ES-I3 (cell line): ENCODE measurements at regions not wholly inside any gene's neighbourhood (a gene's known extent, or its start where the extent isn't known, plus 50 kb on each side); places are given as distances from the start of the nearest gene placed in this dataset.
"Not testable (repeated sequence)": the region's sequence is repeated elsewhere in the genome, so short reads cannot be mapped to it uniquely, and the experiment has no call there.

Experiments
- H3K36me3 ChIP-seq: 2 replicates; pipeline ENCODE4 v1.6.1; 2013; ENCODE audit warnings: mild to moderate bottlenecking, low read length, control low read depth, moderate library complexity; ENCODE audit not compliant: insufficient read depth
- H3K4me1 ChIP-seq: 2 replicates; pipeline ENCODE4 v1.6.1; 2013; ENCODE audit warnings: mild to moderate bottlenecking, control low read depth, low read length; ENCODE audit not compliant: insufficient read depth
- H3K9ac ChIP-seq: 2 replicates; pipeline ENCODE4 v1.6.1; 2013; ENCODE audit warnings: low read depth, mild to moderate bottlenecking, low read length, moderate library complexity
- H3K9me3 ChIP-seq: 2 replicates; pipeline ENCODE4 v1.6.1; 2013; ENCODE audit warnings: mild to moderate bottlenecking, low read length, moderate library complexity; ENCODE audit not compliant: control insufficient read depth, insufficient read depth

GRCh38 chr6:113664909-113665308 is 192.2 kb upstream of the MARCKS start:
- Histone ChIP-seq H3K4me1 (no peaks in the 10 kb centered on the region; the same call in 1 of the 2 replicates), H3K9me3 (no peaks in the 10 kb centered on the region), H3K9ac (no peak overlapping the region), H3K36me3 (no peaks in the 10 kb centered on the region)

GRCh38 chr6:113668641-113669408 is 188.3 kb upstream of the MARCKS start:
- no peaks in the 10 kb centered on the region for H3K9me3 ChIP-seq
- no peaks in the 10 kb centered on the region for H3K36me3 ChIP-seq
- no peak overlapping the region for H3K9ac ChIP-seq
- H3K4me1 ChIP-seq, result peaks cover 10% of the 10 kb centered on the region

- no peaks in the 10 kb centered on the region for H3K9me3 ChIP-seq
- no peaks in the 10 kb centered on the region for H3K36me3 ChIP-seq
- peaks cover 15% of the 10 kb centered on the region for H3K4me1 ChIP-seq
- no peak overlapping the region for H3K9ac ChIP-seq
Measured at GRCh38 chr6:113669606-113670005, 187.5 kb upstream of the MARCKS start.

GRCh38 chr6:113671421-113671820 is 185.7 kb upstream of the MARCKS start:
- no peaks in the 10 kb centered on the region for H3K9me3 ChIP-seq
- H3K36me3 ChIP-seq, result no peaks in the 10 kb centered on the region
- H3K9ac ChIP-seq, result no peak overlapping the region
- peaks cover 18% of the 10 kb centered on the region for H3K4me1 ChIP-seq

- peaks cover 18% of the 10 kb centered on the region for H3K4me1 ChIP-seq
- H3K9ac ChIP-seq, result no peak overlapping the region
- no peaks in the 10 kb centered on the region for H3K9me3 ChIP-seq
- no peaks in the 10 kb centered on the region for H3K36me3 ChIP-seq
Measured at GRCh38 chr6:113672491-113673149, 184.5 kb upstream of the MARCKS start.

- Histone ChIP-seq H3K9me3 (no peaks in the 10 kb centered on the region), H3K4me1 (peaks cover 18% of the 10 kb centered on the region), H3K9ac (no peak overlapping the region), H3K36me3 (no peaks in the 10 kb centered on the region)
Measured at GRCh38 chr6:113674075-113674474, 183.1 kb upstream of the MARCKS start.

GRCh38 chr6:113676057-113676456 is 181.1 kb upstream of the MARCKS start:
- Histone ChIP-seq H3K9me3 (no peaks in the 10 kb centered on the region), H3K4me1 (peaks cover 18% of the 10 kb centered on the region), H3K9ac (no peak overlapping the region), H3K36me3 (no peaks in the 10 kb centered on the region)

GRCh38 chr6:113676968-113677367 is 180.2 kb upstream of the MARCKS start:
- Histone ChIP-seq H3K36me3 (no peaks in the 10 kb centered on the region), H3K9ac (no peak overlapping the region), H3K9me3 (no peaks in the 10 kb centered on the region), H3K4me1 (peaks cover 18% of the 10 kb centered on the region)

- H3K36me3 ChIP-seq, result no peaks in the 10 kb centered on the region
Measured at GRCh38 chr6:113679051-113679450, 178.1 kb upstream of the MARCKS start.

GRCh38 chr6:113680301-113680700 is 176.8 kb upstream of the MARCKS start:
- Histone ChIP-seq H3K9me3 (no peaks in the 10 kb centered on the region), H3K36me3 (no peaks in the 10 kb centered on the region), H3K4me1 (0 out of 2 replicates have a peak, but pooled peaks cover 5% of the 10 kb centered on the region), H3K9ac (no peak overlapping the region)

More at GRCh38 chr6:113679051-113679450, 178.1 kb upstream of the MARCKS start:
- Histone ChIP-seq H3K4me1 (peaks cover 8% of the 10 kb centered on the region; the same call in 1 of the 2 replicates), H3K9me3 (no peaks in the 10 kb centered on the region), H3K9ac (no peak overlapping the region)

GRCh38 chr6:113683968-113684367 is 173.2 kb upstream of the MARCKS start:
- 0 out of 2 replicates have a peak, but pooled peaks cover 5% of the 10 kb centered on the region for H3K4me1 ChIP-seq
- H3K36me3 ChIP-seq, result no peaks in the 10 kb centered on the region
- no peak overlapping the region for H3K9ac ChIP-seq
- H3K9me3 ChIP-seq, result no peaks in the 10 kb centered on the region

- no peaks in the 10 kb centered on the region for H3K9me3 ChIP-seq
- H3K36me3 ChIP-seq, result no peaks in the 10 kb centered on the region
- 0 out of 2 replicates have a peak, but pooled peaks cover 5% of the 10 kb centered on the region for H3K4me1 ChIP-seq
- no peak overlapping the region for H3K9ac ChIP-seq
Measured at GRCh38 chr6:113684382-113684901, 172.7 kb upstream of the MARCKS start.

GRCh38 chr6:113686049-113686448 is 171.1 kb upstream of the MARCKS start:
- Histone ChIP-seq H3K36me3 (no peaks in the 10 kb centered on the region), H3K9me3 (no peaks in the 10 kb centered on the region), H3K9ac (no peak overlapping the region), H3K4me1 (0 out of 2 replicates have a peak, but pooled peaks cover 5% of the 10 kb centered on the region)

- not testable (repeated sequence) for H3K9ac ChIP-seq, H3K9me3 ChIP-seq, H3K4me1 ChIP-seq, H3K36me3 ChIP-seq
Measured at GRCh38 chr6:113689620-113690019, 167.5 kb upstream of the MARCKS start.
